Endothelial cell of umbilical vein (primary cell): ENCODE measurements at regions not wholly inside any gene's neighbourhood (a gene's known extent, or its start where the extent isn't known, plus 50 kb on each side); places are given as distances from the start of the nearest gene placed in this dataset.

ENCODE experiments used
- BruUV-seq: library from RNA; stranded (reverse); fragments of 400-500 nt; replicated peaks from 2 replicates; lab custom pipeline; 2021; lab: Mats Ljungman, UMichigan
- CTCF ChIA-PET: fragments of 300-600, 350-600 bp; sonication (Branson Sonifier 250); formaldehyde crosslinking; loops from one replicate; lab custom pipeline; 2021; ENCODE audit warnings: antibody characterized with exemption, inconsistent platforms; lab: Charles Lee
- POLR2A ChIA-PET: fragments of 300-600, 350-600 bp; sonication (Branson Sonifier 250); formaldehyde crosslinking; loops from one replicate; lab custom pipeline; 2021; ENCODE audit warnings: antibody characterized with exemption, inconsistent platforms; lab: Charles Lee
- DNase-seq: peaks from one replicate; pipeline ENCODE4 v3.0.0-alpha.2; 2011; ENCODE audit warnings: low read depth, low spot score
- FAIRE-seq: peaks from 2 replicates; lab custom pipeline; 2011; peaks lifted over from hg19 to GRCh38; lab: Jason Lieb, UNC
- H2AFZ ChIP-seq: 2 replicates; pipeline ENCODE4 v1.6.0; 2012; ENCODE audit warnings: low read depth, low read length, control low read depth, inconsistent platforms
- H3K27ac ChIP-seq: 2 replicates; pipeline ENCODE4 v1.5.1; 2011; ENCODE audit warnings: low read depth, mild to moderate bottlenecking, control low read depth, low read length, moderate library complexity; ENCODE audit not compliant: insufficient read depth
- H3K27me3 ChIP-seq, 2 experiments: 2 replicates each; pipeline versions ENCODE4 v1.6.0 to v1.6.1; 2011; ENCODE audit warnings: low read length in 2 of 2, mixed read lengths in 1 of 2; ENCODE audit not compliant: control insufficient read depth in 2 of 2, insufficient read depth in 2 of 2
- H3K36me3 ChIP-seq, 2 experiments: 2 replicates in 1 of 2; 3 replicates in 1 of 2; pipeline ENCODE4 v1.5.1; 2011; ENCODE audit warnings: low read length in 2 of 2, mild to moderate bottlenecking in 1 of 2, moderate library complexity in 1 of 2; ENCODE audit not compliant: control insufficient read depth in 2 of 2, insufficient read depth in 2 of 2; ENCODE audit errors: extremely low read depth in 1 of 2
- H3K4me1 ChIP-seq: 3 replicates; pipeline ENCODE4 v1.5.1; 2011; ENCODE audit warnings: mild to moderate bottlenecking, low read length; ENCODE audit not compliant: control insufficient read depth, insufficient read depth; ENCODE audit errors: extremely low read depth
- H3K4me2 ChIP-seq: 2 replicates; pipeline ENCODE4 v1.6.1; 2011; ENCODE audit warnings: low read length, control low read depth, mixed read lengths; ENCODE audit not compliant: insufficient read depth
- H3K4me3 ChIP-seq, 3 experiments: fragments of 200-600 bp in 1 of 3; sonication (generic), shearing (Covaris generic) in 1 of 3; replicated peaks in 1 of 3; 2 replicates each; pipeline ENCODE4 v1.5.1; 2011 to 2016; ENCODE audit warnings: control low read depth in 3 of 3, low read length in 3 of 3, mild to moderate bottlenecking in 2 of 3, inconsistent platforms in 1 of 3, low read depth in 1 of 3, moderate library complexity in 1 of 3; ENCODE audit not compliant: insufficient read depth in 1 of 3
- H3K79me2 ChIP-seq: 2 replicates; pipeline ENCODE4 v1.6.0; 2012; ENCODE audit warnings: low read length, inconsistent platforms; ENCODE audit not compliant: control insufficient read depth, insufficient read depth
- H3K9ac ChIP-seq: replicated peaks from 2 replicates; pipeline ENCODE3; 2011; ENCODE audit warnings: low read length, control low read depth; ENCODE audit not compliant: insufficient read depth; ENCODE audit errors: extremely low read depth
- H3K9me1 ChIP-seq: replicated peaks from 3 replicates; pipeline ENCODE4 v1.6.0; 2011; ENCODE audit warnings: mild to moderate bottlenecking, low read length; ENCODE audit not compliant: control insufficient read depth, insufficient read depth; ENCODE audit errors: extremely low read depth
- H3K9me3 ChIP-seq: replicated peaks from 2 replicates; pipeline ENCODE4 v1.5.1; 2012; ENCODE audit warnings: low read length, inconsistent platforms; ENCODE audit not compliant: control insufficient read depth, insufficient read depth
- H4K20me1 ChIP-seq: replicated peaks from 2 replicates; pipeline ENCODE3; 2011; ENCODE audit warnings: mild to moderate bottlenecking, low read length; ENCODE audit not compliant: control insufficient read depth, insufficient read depth; ENCODE audit errors: extremely low read depth
- EZH2 ChIP-seq: IDR thresholded peaks from 2 replicates; pipeline ENCODE4 v1.6.1; 2012; ENCODE audit warnings: borderline replicate concordance, low read depth, mild to moderate bottlenecking, moderate library complexity, low read length, inconsistent platforms; ENCODE audit not compliant: severe bottlenecking
- FOS ChIP-seq: IDR thresholded peaks from 2 replicates; pipeline ENCODE4 v1.6.1; 2011; ENCODE audit warnings: mild to moderate bottlenecking, low read length, moderate library complexity, borderline replicate concordance; ENCODE audit not compliant: insufficient read depth
- GATA2 ChIP-seq: IDR thresholded peaks from 2 replicates; pipeline ENCODE4 v1.7.0; 2011; ENCODE audit warnings: low read depth, mild to moderate bottlenecking, moderate library complexity, mixed read lengths, low read length; ENCODE audit not compliant: insufficient read length, insufficient read depth
- JUN ChIP-seq: IDR thresholded peaks from 2 replicates; pipeline ENCODE4 v1.6.1; 2011; ENCODE audit warnings: borderline replicate concordance, low read depth; ENCODE audit not compliant: insufficient read length, insufficient read depth
- MYC ChIP-seq: IDR thresholded peaks from one replicate; pipeline ENCODE4 v1.6.1; 2011; ENCODE audit warnings: mild to moderate bottlenecking, low read depth, low read length
- POLR2A ChIP-seq: IDR thresholded peaks from 2 replicates; pipeline ENCODE4 v1.6.1; 2012; ENCODE audit warnings: low read depth, mild to moderate bottlenecking, control low read depth, low read length
- POLR2AphosphoS5 ChIP-seq: IDR thresholded peaks from 2 replicates; pipeline ENCODE4 v1.6.1; 2012; ENCODE audit warnings: low read depth, mild to moderate bottlenecking, control low read depth, low read length, moderate library complexity; ENCODE audit not compliant: insufficient read depth
- dilution Hi-C: fragments of 300-500 bp; cut with MboI; formaldehyde crosslinking; loops from one replicate; pipeline ENCODE4 v1.15.0; 2019; ENCODE audit warnings: low sequenced_read_pairs; ENCODE audit not compliant: extremely low pct_ligation_motif_present
- intact Hi-C: fragments of 100-400 bp; cut with micrococcal nuclease; formaldehyde crosslinking; loops from one replicate; pipeline ENCODE4 v1.10.0; 2022
- TF ChIP-seq, protein P1 (sequence below), 2 donors: IDR thresholded peaks; 1 replicate in 1 of 2; 2 replicates in 1 of 2; pipeline ENCODE4 v1.5.1; 2011; ENCODE audit warnings: low read length in 2 of 2, mild to moderate bottlenecking in 2 of 2, moderate library complexity in 2 of 2, control low read depth in 1 of 2, inconsistent platforms in 1 of 2, low read depth in 1 of 2; ENCODE audit not compliant: insufficient read depth in 1 of 2; ENCODE audit errors: extremely low read depth in 1 of 2
- TF ChIP-seq, protein P2 (sequence below): IDR thresholded peaks from 2 replicates; pipeline ENCODE4 v1.6.1; 2011; ENCODE audit not compliant: insufficient read depth, insufficient read length

DNA sequence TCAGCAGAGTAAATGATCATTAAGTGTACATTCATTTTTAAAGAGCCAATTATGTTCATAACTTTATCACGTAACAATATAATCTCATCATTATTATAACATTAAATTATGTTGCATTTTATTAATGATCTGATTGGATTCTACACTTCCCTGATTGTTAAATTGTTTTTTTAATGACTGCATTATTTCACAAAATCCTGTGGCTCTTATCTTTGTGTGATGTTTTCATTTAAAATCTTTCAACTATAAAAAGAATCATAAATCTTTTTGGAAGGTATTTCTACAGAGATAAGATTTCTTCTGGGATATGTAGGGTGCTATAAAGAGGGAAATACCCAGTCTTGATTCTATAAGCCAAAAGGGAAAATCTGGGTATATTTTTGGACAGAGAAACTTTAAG, 101.7 kb downstream of the ZIC5 start:
- Histone ChIP-seq H2AFZ (no peak overlapping the region), H3K36me3 (no peaks in the 10 kb centered on the region), H3K27ac (no peak overlapping the region), H3K9ac (no peak overlapping the region), H3K4me2 (no peak overlapping the region), H3K4me1 (no peaks in the 10 kb centered on the region), H3K4me3 (no peak overlapping the region), H3K27me3 (peaks cover 4 to 12% of the 10 kb centered on the region in 2 experiments), H3K9me1 (no peaks in the 10 kb centered on the region), H3K79me2 (no peaks in the 10 kb centered on the region), H4K20me1 (no peaks in the 10 kb centered on the region), H3K9me3 (no peaks in the 10 kb centered on the region)
- DNase-seq (no peak), FAIRE-seq (no peak)
- dilution Hi-C loops: no loop called here
- POLR2A ChIA-PET: no interaction called here
- intact Hi-C loops: no loop called here
- CTCF ChIA-PET: no interaction called here
- TF ChIP-seq JUN (no peak), POLR2AphosphoS5 (no peak), GATA2 (no peak), FOS (no peak), MYC (no peak), POLR2A (no peak), EZH2 (no peak)
- TF ChIP-seq, protein P1, sequence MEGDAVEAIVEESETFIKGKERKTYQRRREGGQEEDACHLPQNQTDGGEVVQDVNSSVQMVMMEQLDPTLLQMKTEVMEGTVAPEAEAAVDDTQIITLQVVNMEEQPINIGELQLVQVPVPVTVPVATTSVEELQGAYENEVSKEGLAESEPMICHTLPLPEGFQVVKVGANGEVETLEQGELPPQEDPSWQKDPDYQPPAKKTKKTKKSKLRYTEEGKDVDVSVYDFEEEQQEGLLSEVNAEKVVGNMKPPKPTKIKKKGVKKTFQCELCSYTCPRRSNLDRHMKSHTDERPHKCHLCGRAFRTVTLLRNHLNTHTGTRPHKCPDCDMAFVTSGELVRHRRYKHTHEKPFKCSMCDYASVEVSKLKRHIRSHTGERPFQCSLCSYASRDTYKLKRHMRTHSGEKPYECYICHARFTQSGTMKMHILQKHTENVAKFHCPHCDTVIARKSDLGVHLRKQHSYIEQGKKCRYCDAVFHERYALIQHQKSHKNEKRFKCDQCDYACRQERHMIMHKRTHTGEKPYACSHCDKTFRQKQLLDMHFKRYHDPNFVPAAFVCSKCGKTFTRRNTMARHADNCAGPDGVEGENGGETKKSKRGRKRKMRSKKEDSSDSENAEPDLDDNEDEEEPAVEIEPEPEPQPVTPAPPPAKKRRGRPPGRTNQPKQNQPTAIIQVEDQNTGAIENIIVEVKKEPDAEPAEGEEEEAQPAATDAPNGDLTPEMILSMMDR (IDR thresholded peaks at IDR 0.05; ENCODE audit: extremely low read depth in 1 of 2, insufficient read depth in 1 of 2, low read depth in 1 of 2, low read length in 2 of 2): no peak
- TF ChIP-seq, protein P2, sequence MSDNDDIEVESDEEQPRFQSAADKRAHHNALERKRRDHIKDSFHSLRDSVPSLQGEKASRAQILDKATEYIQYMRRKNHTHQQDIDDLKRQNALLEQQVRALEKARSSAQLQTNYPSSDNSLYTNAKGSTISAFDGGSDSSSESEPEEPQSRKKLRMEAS: no peak
- BruUV-seq: no TSS peak
